IMR-90 (cell line): ENCODE measurements at regions not wholly inside any gene's neighbourhood (a gene's known extent, or its start where the extent isn't known, plus 50 kb on each side); places are given as distances from the start of the nearest gene placed in this dataset.

ENCODE experiments used
- BHLHE40 ChIP-seq: fragments of 150-350 bp; IDR thresholded peaks from 2 replicates; pipeline ENCODE4 v1.6.1; 2016; ENCODE audit warnings: mild to moderate bottlenecking, low read depth, low read length
- CEBPB ChIP-seq: IDR thresholded peaks from 2 replicates; pipeline ENCODE4 v1.6.1; 2012; ENCODE audit warnings: low read depth, low read length, improper control_type of control experiment
- CTCF ChIP-seq: conservative IDR thresholded peaks from 2 replicates; pipeline ENCODE4 v1.5.1; 2012; ENCODE audit warnings: mild to moderate bottlenecking, low read depth, low read length, improper control_type of control experiment
- MAZ ChIP-seq: IDR thresholded peaks from 2 replicates; pipeline ENCODE4 v1.6.1; 2012; ENCODE audit warnings: low read depth, mild to moderate bottlenecking, low read length, improper control_type of control experiment, moderate library complexity, borderline replicate concordance
- POLR2A ChIP-seq: IDR thresholded peaks from 2 replicates; pipeline ENCODE4 v1.6.1; 2012; ENCODE audit warnings: mild to moderate bottlenecking, low read depth, low read length
- RAD21 ChIP-seq: IDR thresholded peaks from 2 replicates; pipeline ENCODE4 v1.6.1; 2012; ENCODE audit warnings: low read length, improper control_type of control experiment
- RCOR1 ChIP-seq: IDR thresholded peaks from 2 replicates; pipeline ENCODE4 v1.6.1; 2012; ENCODE audit warnings: mild to moderate bottlenecking, low read length, improper control_type of control experiment; ENCODE audit not compliant: insufficient replicate concordance
- RFX5 ChIP-seq: IDR thresholded peaks from 2 replicates; pipeline ENCODE4 v1.8.0; 2012; ENCODE audit warnings: low read depth, mild to moderate bottlenecking, low read length, moderate library complexity
- TF ChIP-seq, protein P1 (sequence below): fragments of 150-350 bp; IDR thresholded peaks from 2 replicates; pipeline ENCODE4 v1.6.1; 2017; ENCODE audit warnings: mild to moderate bottlenecking, antibody characterized with exemption, low read length, low read depth

GRCh38 chr2:120994301-120994995, 258.8 kb downstream of the GLI2 start:
- TF ChIP-seq CTCF (no peak), BHLHE40 (no peak), POLR2A (no peak), MAZ (no peak), RCOR1 (no peak), RAD21 (no peak), RFX5 (no peak), CEBPB (no peak)
- TF ChIP-seq, protein P1, sequence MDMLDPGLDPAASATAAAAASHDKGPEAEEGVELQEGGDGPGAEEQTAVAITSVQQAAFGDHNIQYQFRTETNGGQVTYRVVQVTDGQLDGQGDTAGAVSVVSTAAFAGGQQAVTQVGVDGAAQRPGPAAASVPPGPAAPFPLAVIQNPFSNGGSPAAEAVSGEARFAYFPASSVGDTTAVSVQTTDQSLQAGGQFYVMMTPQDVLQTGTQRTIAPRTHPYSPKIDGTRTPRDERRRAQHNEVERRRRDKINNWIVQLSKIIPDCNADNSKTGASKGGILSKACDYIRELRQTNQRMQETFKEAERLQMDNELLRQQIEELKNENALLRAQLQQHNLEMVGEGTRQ, result no peak
